ENCODE measurements at regions not wholly inside any gene's neighbourhood (a gene's known extent, or its start where the extent isn't known, plus 50 kb on each side); places are given as distances from the start of the nearest gene placed in this dataset.

GRCh38 chr6:33936886-33937285 is 133.1 kb upstream of the MLN start:
- DNase-seq (ENCODE audit: low spot score) (no peak), ATAC-seq (ENCODE audit: low read depth) (no peak)
- Histone ChIP-seq H3K27ac (ENCODE audit: poor library complexity, severe bottlenecking) (no peak overlapping the region), H3K27me3 (ENCODE audit: insufficient read depth, poor library complexity, severe bottlenecking) (no peaks in the 10 kb centered on the region), H3K4me1 (ENCODE audit: insufficient read depth, poor library complexity, severe bottlenecking) (no peaks in the 10 kb centered on the region), H3K4me3 (ENCODE audit: severe bottlenecking) (no peak overlapping the region), H3K9me3 (ENCODE audit: severe bottlenecking) (no peaks in the 10 kb centered on the region), H3K36me3 (ENCODE audit: low read depth) (no peaks in the 10 kb centered on the region)
- TF ChIP-seq CTCF (IDR thresholded peaks at IDR 0.05; ENCODE audit: poor library complexity, severe bottlenecking), result no peak

- Histone ChIP-seq H3K27ac (ENCODE audit: poor library complexity, severe bottlenecking) (no peak overlapping the region), H3K4me1 (ENCODE audit: insufficient read depth, poor library complexity, severe bottlenecking) (no peaks in the 10 kb centered on the region), H3K36me3 (ENCODE audit: low read depth) (no peaks in the 10 kb centered on the region), H3K4me3 (ENCODE audit: severe bottlenecking) (no peak overlapping the region), H3K9me3 (ENCODE audit: severe bottlenecking) (no peaks in the 10 kb centered on the region), H3K27me3 (ENCODE audit: insufficient read depth, poor library complexity, severe bottlenecking) (no peaks in the 10 kb centered on the region)
- no peak for TF ChIP-seq CTCF (IDR thresholded peaks at IDR 0.05; ENCODE audit: poor library complexity, severe bottlenecking)
- DNase-seq (ENCODE audit: low spot score) (no peak), ATAC-seq (ENCODE audit: low read depth) (no peak)
These were observed 131.8 kb upstream of the MLN start for GRCh38 chr6:33935439-33936080.

- H3K4me1 ChIP-seq (ENCODE audit: insufficient read depth, poor library complexity, severe bottlenecking), result no peaks in the 10 kb centered on the region
- no peaks in the 10 kb centered on the region for H3K27me3 ChIP-seq (ENCODE audit: insufficient read depth, poor library complexity, severe bottlenecking)
- H3K9me3 ChIP-seq (ENCODE audit: severe bottlenecking), result no peaks in the 10 kb centered on the region
- no peaks in the 10 kb centered on the region for H3K36me3 ChIP-seq (ENCODE audit: low read depth)
- DNase-seq (ENCODE audit: low spot score) (no peak), ATAC-seq (ENCODE audit: low read depth) (no peak)
- H3K27ac ChIP-seq (ENCODE audit: poor library complexity, severe bottlenecking), result no peak overlapping the region
- H3K4me3 ChIP-seq (ENCODE audit: severe bottlenecking), result no peak overlapping the region
- no peak for TF ChIP-seq CTCF (IDR thresholded peaks at IDR 0.05; ENCODE audit: poor library complexity, severe bottlenecking)
These were observed 131.0 kb upstream of the MLN start for GRCh38 chr6:33934731-33935270.

- H3K9me3 ChIP-seq (ENCODE audit: severe bottlenecking), result no peaks in the 10 kb centered on the region
- DNase-seq (ENCODE audit: low spot score) (no peak), ATAC-seq (ENCODE audit: low read depth) (no peak)
- H3K27ac ChIP-seq (ENCODE audit: poor library complexity, severe bottlenecking), result no peak overlapping the region
- no peak for TF ChIP-seq CTCF (IDR thresholded peaks at IDR 0.05; ENCODE audit: poor library complexity, severe bottlenecking)
- no peaks in the 10 kb centered on the region for H3K27me3 ChIP-seq (ENCODE audit: insufficient read depth, poor library complexity, severe bottlenecking)
- H3K36me3 ChIP-seq (ENCODE audit: low read depth), result no peaks in the 10 kb centered on the region
- no peak overlapping the region for H3K4me3 ChIP-seq (ENCODE audit: severe bottlenecking)
- H3K4me1 ChIP-seq (ENCODE audit: insufficient read depth, poor library complexity, severe bottlenecking), result no peaks in the 10 kb centered on the region
These were observed 129.3 kb upstream of the MLN start for GRCh38 chr6:33933101-33933500.

- Histone ChIP-seq H3K27ac (ENCODE audit: poor library complexity, severe bottlenecking) (no peak overlapping the region), H3K4me1 (ENCODE audit: insufficient read depth, poor library complexity, severe bottlenecking) (no peaks in the 10 kb centered on the region), H3K27me3 (ENCODE audit: insufficient read depth, poor library complexity, severe bottlenecking) (no peaks in the 10 kb centered on the region), H3K4me3 (ENCODE audit: severe bottlenecking) (no peak overlapping the region), H3K9me3 (ENCODE audit: severe bottlenecking) (no peaks in the 10 kb centered on the region), H3K36me3 (ENCODE audit: low read depth) (no peaks in the 10 kb centered on the region)
- TF ChIP-seq CTCF (IDR thresholded peaks at IDR 0.05; ENCODE audit: poor library complexity, severe bottlenecking), result no peak
- DNase-seq (ENCODE audit: low spot score) (no peak), ATAC-seq (ENCODE audit: low read depth) (no peak)
These were observed 128.0 kb upstream of the MLN start for GRCh38 chr6:33931799-33932198.

Measured in RWPE2 (cell line).